ENCODE measurements at regions not wholly inside any gene's neighbourhood (a gene's known extent, or its start where the extent isn't known, plus 50 kb on each side); places are given as distances from the start of the nearest gene placed in this dataset.

DNA sequence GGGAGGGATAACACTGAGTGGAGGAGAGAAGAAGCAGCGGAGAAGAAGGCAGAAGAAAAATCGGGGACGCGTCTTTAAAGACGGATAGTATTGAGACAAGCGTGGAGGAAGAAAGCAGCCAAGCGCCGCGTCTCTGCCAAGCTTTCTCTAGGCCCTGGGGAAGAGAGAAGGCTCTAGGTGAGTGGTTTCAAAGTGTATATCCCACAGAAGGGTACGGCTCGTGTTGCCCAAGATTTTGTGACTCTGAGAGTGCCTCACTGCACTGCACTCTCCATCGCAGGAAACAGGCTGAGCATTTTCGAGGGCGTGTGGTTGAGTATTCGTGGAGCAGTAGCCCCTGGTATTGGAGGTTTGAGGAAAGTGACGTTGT lies 185.4 kb downstream of the TRIM27 start:
- no peaks in the 10 kb centered on the region for H3K4me1 ChIP-seq
- DNase-seq = no peak
- H3K27ac ChIP-seq = no peak overlapping the region
- H3K27me3 ChIP-seq = peaks cover 8 to 100% (median 67%) of the 10 kb centered on the region in 3 donors
- H3K36me3 ChIP-seq = no peaks in the 10 kb centered on the region
- WGBS, 5 donors = 3 to 6% (median 5%) methylated on average over 16 of the region's 16 CpGs
- TF ChIP-seq POLR2AphosphoS5 (IDR thresholded peaks at IDR 0.05) = no peak
- TF ChIP-seq, protein P1, sequence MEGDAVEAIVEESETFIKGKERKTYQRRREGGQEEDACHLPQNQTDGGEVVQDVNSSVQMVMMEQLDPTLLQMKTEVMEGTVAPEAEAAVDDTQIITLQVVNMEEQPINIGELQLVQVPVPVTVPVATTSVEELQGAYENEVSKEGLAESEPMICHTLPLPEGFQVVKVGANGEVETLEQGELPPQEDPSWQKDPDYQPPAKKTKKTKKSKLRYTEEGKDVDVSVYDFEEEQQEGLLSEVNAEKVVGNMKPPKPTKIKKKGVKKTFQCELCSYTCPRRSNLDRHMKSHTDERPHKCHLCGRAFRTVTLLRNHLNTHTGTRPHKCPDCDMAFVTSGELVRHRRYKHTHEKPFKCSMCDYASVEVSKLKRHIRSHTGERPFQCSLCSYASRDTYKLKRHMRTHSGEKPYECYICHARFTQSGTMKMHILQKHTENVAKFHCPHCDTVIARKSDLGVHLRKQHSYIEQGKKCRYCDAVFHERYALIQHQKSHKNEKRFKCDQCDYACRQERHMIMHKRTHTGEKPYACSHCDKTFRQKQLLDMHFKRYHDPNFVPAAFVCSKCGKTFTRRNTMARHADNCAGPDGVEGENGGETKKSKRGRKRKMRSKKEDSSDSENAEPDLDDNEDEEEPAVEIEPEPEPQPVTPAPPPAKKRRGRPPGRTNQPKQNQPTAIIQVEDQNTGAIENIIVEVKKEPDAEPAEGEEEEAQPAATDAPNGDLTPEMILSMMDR (IDR thresholded peaks at IDR 0.05) = no peak
- TF ChIP-seq EP300 (IDR thresholded peaks at IDR 0.05) = no peak
- TF ChIP-seq POLR2A (IDR thresholded peaks at IDR 0.05) = no peak
- no peak overlapping the region for H3K4me3 ChIP-seq
- intact Hi-C loops (cut with DNase I; ENCODE audit: low total_unique reads) = no loop called here
- peaks cover 0 to 51% (median 47%) of the 10 kb centered on the region in 4 donors for H3K9me3 ChIP-seq

DNA sequence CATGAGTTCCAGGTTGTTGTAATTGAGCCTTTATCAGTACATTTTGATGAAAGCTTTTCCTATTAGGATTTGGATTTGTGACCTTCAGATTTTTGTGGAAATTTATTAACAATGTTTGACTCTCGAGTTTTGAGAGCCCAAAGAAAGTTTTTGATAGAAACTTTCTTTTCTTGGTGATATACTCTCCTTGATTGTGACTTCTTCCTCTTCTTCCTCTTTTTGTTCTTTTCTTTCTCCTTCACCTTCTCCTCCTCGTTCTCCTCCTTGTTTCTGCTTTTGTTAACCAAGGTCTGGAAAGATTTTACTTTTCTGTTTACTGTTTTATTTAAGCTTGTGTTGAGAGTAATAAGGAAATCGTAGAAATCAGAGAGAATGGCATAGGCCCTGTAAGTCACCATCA lies 182.4 kb downstream of the TRIM27 start:
- intact Hi-C loops (cut with DNase I; ENCODE audit: low total_unique reads) = no loop called here

DNA sequence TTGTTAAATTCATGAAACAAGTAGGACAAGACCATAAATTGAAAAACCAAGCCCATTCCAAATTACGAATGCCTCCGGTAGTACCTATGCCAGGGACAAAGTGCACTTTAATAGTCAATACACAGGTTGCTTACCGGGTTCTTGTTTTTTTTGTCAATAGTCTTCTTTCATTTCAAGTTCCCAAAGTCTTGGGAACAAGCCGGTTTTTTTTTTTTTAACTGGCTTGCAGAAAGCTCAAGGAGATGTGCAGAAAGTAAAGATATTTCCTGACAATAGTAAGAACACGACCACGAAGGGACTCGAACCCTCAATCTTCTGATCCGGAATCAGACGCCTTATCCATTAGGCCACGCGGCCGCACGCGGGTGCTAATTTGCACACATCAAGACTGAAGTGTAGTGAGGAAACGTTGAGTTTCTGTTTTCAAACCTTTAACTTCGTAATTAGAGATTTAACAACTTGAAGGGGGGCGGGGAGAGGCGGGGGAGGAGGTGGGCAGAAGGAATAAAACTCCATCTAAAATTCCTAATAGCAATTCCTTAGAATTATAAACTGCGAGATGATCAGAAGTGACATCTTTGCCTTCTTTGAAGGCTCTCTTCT lies 181.0 kb downstream of the TRIM27 start:
- peaks cover 0 to 32% (median 21%) of the 10 kb centered on the region in 4 donors for H3K9me3 ChIP-seq
- no peak for TF ChIP-seq EP300 (IDR thresholded peaks at IDR 0.05)
- TF ChIP-seq POLR2AphosphoS5 (IDR thresholded peaks at IDR 0.05) = no peak
- TF ChIP-seq POLR2A (IDR thresholded peaks at IDR 0.05) = no peak
- TF ChIP-seq, protein P1 (IDR thresholded peaks at IDR 0.05) = no peak
- H3K4me1 ChIP-seq = no peaks in the 10 kb centered on the region
- peaks cover 0 to 98% (median 44%) of the 10 kb centered on the region in 3 donors for H3K27me3 ChIP-seq
- no peak overlapping the region for H3K4me3 ChIP-seq
- DNase-seq = no peak
- 4 to 7% (median 6%) methylated on average over 19 of the region's 19 CpGs for WGBS, 5 donors
- no peaks in the 10 kb centered on the region for H3K36me3 ChIP-seq
- no peak overlapping the region for H3K27ac ChIP-seq
- intact Hi-C loops (cut with DNase I; ENCODE audit: low total_unique reads) = no loop called here

More for the DNA sequence above, 182.4 kb downstream of the TRIM27 start:
- TF ChIP-seq, protein P1 (IDR thresholded peaks at IDR 0.05) = no peak
- TF ChIP-seq POLR2AphosphoS5 (IDR thresholded peaks at IDR 0.05) = no peak
- no peaks in the 10 kb centered on the region for H3K36me3 ChIP-seq
- H3K4me3 ChIP-seq = no peak overlapping the region
- peaks cover 0 to 43% (median 34%) of the 10 kb centered on the region in 4 donors for H3K9me3 ChIP-seq
- peaks cover 5 to 98% (median 51%) of the 10 kb centered on the region in 3 donors for H3K27me3 ChIP-seq
- no peak overlapping the region for H3K27ac ChIP-seq
- DNase-seq = no peak
- WGBS, 5 donors = 33 to 64% (median 51%) methylated on average over 3 of the region's 3 CpGs
- H3K4me1 ChIP-seq = no peaks in the 10 kb centered on the region

DNA sequence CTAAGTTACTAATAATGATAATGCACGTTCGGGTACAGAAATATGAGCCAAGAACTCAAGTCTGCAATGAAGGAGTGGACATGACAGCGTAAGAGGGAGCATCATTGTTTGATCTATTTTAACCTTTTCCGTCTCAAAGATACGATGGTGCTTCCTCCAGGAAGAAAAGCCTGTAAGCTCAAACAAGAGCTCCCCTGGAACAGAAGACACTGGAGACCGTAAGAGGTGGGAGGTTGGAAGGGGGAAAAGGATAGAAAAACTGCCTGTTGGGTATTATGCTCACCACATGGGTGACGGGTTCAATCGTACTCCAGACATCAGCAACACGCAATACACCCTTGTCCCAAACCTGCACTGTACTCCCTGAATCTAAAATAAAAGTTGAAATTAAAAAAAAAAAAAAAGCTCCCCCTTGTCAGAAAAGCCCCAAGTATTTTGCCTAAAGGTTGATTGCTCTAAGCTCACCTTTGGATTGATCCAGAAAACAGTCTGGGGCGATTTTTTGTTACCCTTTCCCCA lies 180.5 kb downstream of the TRIM27 start:
- peaks cover 0 to 30% (median 18%) of the 10 kb centered on the region in 4 donors for H3K9me3 ChIP-seq
- intact Hi-C loops (cut with DNase I; ENCODE audit: low total_unique reads) = no loop called here
- TF ChIP-seq POLR2AphosphoS5 (IDR thresholded peaks at IDR 0.05) (no peak), POLR2A (IDR thresholded peaks at IDR 0.05) (no peak), EP300 (IDR thresholded peaks at IDR 0.05) (no peak)
- TF ChIP-seq, protein P1 (IDR thresholded peaks at IDR 0.05) = no peak
- H3K27ac ChIP-seq = no peak overlapping the region
- no peaks in the 10 kb centered on the region for H3K36me3 ChIP-seq
- no peak for DNase-seq
- H3K4me1 ChIP-seq = no peaks in the 10 kb centered on the region
- H3K27me3 ChIP-seq = peaks cover 0 to 98% (median 38%) of the 10 kb centered on the region in 3 donors
- H3K4me3 ChIP-seq = no peak overlapping the region
- 9 to 13% (median 10%) methylated on average over 10 of the region's 10 CpGs for WGBS, 5 donors

Measured in stomach (tissue), 8 donors.